IMR-90 (cell line): ENCODE measurements at regions not wholly inside any gene's neighbourhood (a gene's known extent, or its start where the extent isn't known, plus 50 kb on each side); places are given as distances from the start of the nearest gene placed in this dataset.

Source experiments
- ATAC-seq: fragments of 200-7000 bp; cut with Tn5 transposase; 2 replicates; pipeline ENCODE4 v1.9.1; 2020; ENCODE audit warnings: low read depth, mild to moderate bottlenecking, moderate library complexity
- BruUV-seq: library from RNA; stranded (reverse); fragments of 400-500 nt; replicated peaks from 2 replicates; lab custom pipeline; 2021; lab: Mats Ljungman, UMichigan
- CTCF ChIA-PET: fragments of 300-600 bp; formaldehyde crosslinking; extraction: SDS; loops from one replicate; lab custom pipeline; 2021; ENCODE audit warnings: antibody characterized with exemption; lab: Yijun Ruan, JAX
- POLR2A ChIA-PET: fragments of 300-600 bp; sonication (Branson Sonifier 250); formaldehyde crosslinking; loops from one replicate; lab custom pipeline; 2022; ENCODE audit warnings: antibody characterized with exemption; ENCODE audit not compliant: unreplicated experiment; lab: Charles Lee
- DNase-seq: peaks from one replicate; pipeline ENCODE4 v3.0.0; 2013
- H2AFZ ChIP-seq: replicated peaks from 2 replicates; pipeline ENCODE3; 2013; ENCODE audit warnings: low read length, mild to moderate bottlenecking; ENCODE audit not compliant: poor library complexity
- H2AK5ac ChIP-seq: 2 replicates; pipeline ENCODE4 v1.6.1; 2013; ENCODE audit warnings: low read depth, low read length, inconsistent platforms
- H2AK9ac ChIP-seq: replicated peaks from 2 replicates; pipeline ENCODE3; 2013; ENCODE audit warnings: mild to moderate bottlenecking, low read depth, low read length, moderate library complexity; ENCODE audit not compliant: poor library complexity
- H2BK120ac ChIP-seq: 2 replicates; pipeline ENCODE4 v1.6.1; 2013; ENCODE audit warnings: low read depth, low read length, inconsistent platforms
- H2BK15ac ChIP-seq: 3 replicates; pipeline ENCODE4 v1.6.1; 2013; ENCODE audit warnings: low read depth, low read length, inconsistent platforms
- H2BK20ac ChIP-seq: 2 replicates; pipeline ENCODE4 v1.6.1; 2013; ENCODE audit warnings: low read depth, mild to moderate bottlenecking, inconsistent platforms, low read length, moderate library complexity
- H2BK5ac ChIP-seq: 2 replicates; pipeline ENCODE4 v1.6.1; 2013; ENCODE audit warnings: mild to moderate bottlenecking, low read depth, low read length, inconsistent platforms; ENCODE audit not compliant: poor library complexity, severe bottlenecking
- H3K14ac ChIP-seq: replicated peaks from 2 replicates; pipeline ENCODE4 v1.6.1; 2013; ENCODE audit warnings: low read depth, low read length, inconsistent platforms
- H3K18ac ChIP-seq: 2 replicates; pipeline ENCODE4 v1.6.1; 2013; ENCODE audit warnings: low read depth, low read length, control low read depth
- H3K23ac ChIP-seq: 2 replicates; pipeline ENCODE4 v1.6.1; 2013; ENCODE audit warnings: low read depth, low read length, inconsistent platforms
- H3K27ac ChIP-seq: 2 replicates; pipeline ENCODE4 v1.5.1; 2013; ENCODE audit warnings: mild to moderate bottlenecking, control low read depth, low read length; ENCODE audit not compliant: insufficient read depth
- H3K27me3 ChIP-seq: 2 replicates; pipeline ENCODE4 v1.6.1; 2013; ENCODE audit warnings: low read length; ENCODE audit not compliant: control insufficient read depth, insufficient read depth
- H3K36me3 ChIP-seq: 2 replicates; pipeline ENCODE4 v1.6.1; 2013; ENCODE audit warnings: low read length, mixed read lengths; ENCODE audit not compliant: control insufficient read depth, insufficient read depth
- H3K4ac ChIP-seq: 2 replicates; pipeline ENCODE4 v1.6.1; 2013; ENCODE audit warnings: low read depth, low read length, inconsistent platforms
- H3K4me1 ChIP-seq: 2 replicates; pipeline ENCODE4 v1.6.1; 2013; ENCODE audit warnings: low read length, mixed read lengths; ENCODE audit not compliant: control insufficient read depth, insufficient read depth
- H3K4me2 ChIP-seq: 2 replicates; pipeline ENCODE4 v1.6.1; 2013; ENCODE audit warnings: low read depth, mild to moderate bottlenecking, control low read depth, low read length, moderate library complexity
- H3K4me3 ChIP-seq: 2 replicates; pipeline ENCODE4 v1.5.1; 2013; ENCODE audit warnings: low read depth, mild to moderate bottlenecking, control low read depth, low read length, moderate library complexity; ENCODE audit not compliant: insufficient read depth
- H3K56ac ChIP-seq: 2 replicates; pipeline ENCODE4 v1.6.1; 2013; ENCODE audit warnings: low read length, inconsistent platforms; ENCODE audit not compliant: insufficient read depth; ENCODE audit errors: extremely low read depth
- H3K79me1 ChIP-seq, 2 experiments: 2 replicates each; pipeline ENCODE4 v1.6.1; 2013; ENCODE audit warnings: low read length in 2 of 2, inconsistent platforms in 1 of 2, low read depth in 1 of 2
- H3K9ac ChIP-seq: 2 replicates; pipeline ENCODE4 v1.6.1; 2013; ENCODE audit warnings: low read depth, low read length, control low read depth
- H3K9me1 ChIP-seq: 2 replicates; pipeline ENCODE4 v1.6.1; 2013; ENCODE audit warnings: low read length, inconsistent platforms; ENCODE audit not compliant: insufficient read depth
- H3K9me3 ChIP-seq: 2 replicates; pipeline ENCODE4 v1.6.1; 2013; ENCODE audit warnings: low read length; ENCODE audit not compliant: control insufficient read depth, insufficient read depth
- H4K20me1 ChIP-seq: 2 replicates; pipeline ENCODE4 v1.6.1; 2013; ENCODE audit warnings: low read length, inconsistent platforms; ENCODE audit not compliant: insufficient read depth
- H4K5ac ChIP-seq: 2 replicates; pipeline ENCODE4 v1.6.1; 2013; ENCODE audit warnings: mild to moderate bottlenecking, low read depth, low read length, control low read depth
- H4K8ac ChIP-seq, 2 experiments: 2 replicates each; pipeline ENCODE4 v1.6.1; 2013; ENCODE audit warnings: low read depth in 2 of 2, low read length in 2 of 2, control low read depth in 1 of 2, inconsistent platforms in 1 of 2
- H4K91ac ChIP-seq: 2 replicates; pipeline ENCODE4 v1.6.1; 2013; ENCODE audit warnings: low read depth, low read length, inconsistent platforms; ENCODE audit not compliant: insufficient read depth
- BHLHE40 ChIP-seq: fragments of 150-350 bp; IDR thresholded peaks from 2 replicates; pipeline ENCODE4 v1.6.1; 2016; ENCODE audit warnings: mild to moderate bottlenecking, low read depth, low read length
- CEBPB ChIP-seq: IDR thresholded peaks from 2 replicates; pipeline ENCODE4 v1.6.1; 2012; ENCODE audit warnings: low read depth, low read length, improper control_type of control experiment
- CHD1 ChIP-seq: IDR thresholded peaks from 2 replicates; pipeline ENCODE4 v1.6.1; 2012; ENCODE audit warnings: low read depth, low read length, improper control_type of control experiment
- CTCF ChIP-seq: conservative IDR thresholded peaks from 2 replicates; pipeline ENCODE4 v1.5.1; 2012; ENCODE audit warnings: mild to moderate bottlenecking, low read depth, low read length, improper control_type of control experiment
- ELK1 ChIP-seq: fragments of 150-350 bp; IDR thresholded peaks from 2 replicates; pipeline ENCODE4 v1.6.1; 2016; ENCODE audit warnings: low read depth, mild to moderate bottlenecking, low read length, moderate library complexity, borderline replicate concordance
- FOS ChIP-seq: fragments of 150-350 bp; IDR thresholded peaks from 2 replicates; pipeline ENCODE4 v1.6.1; 2016; ENCODE audit warnings: low read depth, low read length
- MAFK ChIP-seq: IDR thresholded peaks from 2 replicates; pipeline ENCODE4 v1.6.1; 2012; ENCODE audit warnings: low read depth, low read length, improper control_type of control experiment
- MAZ ChIP-seq: IDR thresholded peaks from 2 replicates; pipeline ENCODE4 v1.6.1; 2012; ENCODE audit warnings: low read depth, mild to moderate bottlenecking, low read length, improper control_type of control experiment, moderate library complexity, borderline replicate concordance
- MXI1 ChIP-seq: IDR thresholded peaks from 2 replicates; pipeline ENCODE4 v1.6.1; 2012; ENCODE audit warnings: low read depth, mild to moderate bottlenecking, low read length, moderate library complexity, borderline replicate concordance
- NFE2L2 ChIP-seq: fragments of 150-350 bp; IDR thresholded peaks from 2 replicates; pipeline ENCODE4 v1.6.1; 2016; ENCODE audit warnings: low read depth, mild to moderate bottlenecking, low read length
- POLR2A ChIP-seq: IDR thresholded peaks from 2 replicates; pipeline ENCODE4 v1.6.1; 2012; ENCODE audit warnings: mild to moderate bottlenecking, low read depth, low read length
- RAD21 ChIP-seq: IDR thresholded peaks from 2 replicates; pipeline ENCODE4 v1.6.1; 2012; ENCODE audit warnings: low read length, improper control_type of control experiment
- RCOR1 ChIP-seq: IDR thresholded peaks from 2 replicates; pipeline ENCODE4 v1.6.1; 2012; ENCODE audit warnings: mild to moderate bottlenecking, low read length, improper control_type of control experiment; ENCODE audit not compliant: insufficient replicate concordance
- RFX5 ChIP-seq: IDR thresholded peaks from 2 replicates; pipeline ENCODE4 v1.8.0; 2012; ENCODE audit warnings: low read depth, mild to moderate bottlenecking, low read length, moderate library complexity
- SMC3 ChIP-seq: fragments of 150-350 bp; IDR thresholded peaks from 2 replicates; pipeline ENCODE4 v1.6.1; 2016; ENCODE audit warnings: low read depth, mild to moderate bottlenecking, antibody characterized with exemption, low read length, moderate library complexity
- WGBS, 2 experiments: methylation state at CpG; one replicate each; pipeline versions ENCODE4 v1.1.5 to v1.1.7; 2013; ENCODE audit warnings: missing lambda C conversion rate in 2 of 2; ENCODE audit not compliant: insufficient read length in 1 of 2; ENCODE audit errors: extremely low coverage in 2 of 2; 5-methylcytosine and 5-hydroxymethylcytosine counted together
- dilution Hi-C: fragments of 300-500 bp; cut with HindIII; formaldehyde crosslinking; loops from one replicate; pipeline ENCODE4 v1.14.3; 2018; ENCODE audit warnings: low sequenced_read_pairs; ENCODE audit not compliant: unreplicated experiment
- in situ Hi-C: fragments of 300-500 bp; cut with MboI; formaldehyde crosslinking; loops from 3 replicates; pipeline ENCODE4 v1.14.3; 2019; ENCODE audit warnings: low sequenced_read_pairs, inconsistent platforms, mixed read lengths
- intact Hi-C: fragments of 100-400 bp; cut with micrococcal nuclease; formaldehyde crosslinking; loops from 2 replicates; pipeline ENCODE4 v1.10.0; 2022
- TF ChIP-seq, protein P1 (sequence below): fragments of 150-350 bp; IDR thresholded peaks from 2 replicates; pipeline ENCODE4 v1.6.1; 2017; ENCODE audit warnings: mild to moderate bottlenecking, antibody characterized with exemption, low read length, low read depth

DNA sequence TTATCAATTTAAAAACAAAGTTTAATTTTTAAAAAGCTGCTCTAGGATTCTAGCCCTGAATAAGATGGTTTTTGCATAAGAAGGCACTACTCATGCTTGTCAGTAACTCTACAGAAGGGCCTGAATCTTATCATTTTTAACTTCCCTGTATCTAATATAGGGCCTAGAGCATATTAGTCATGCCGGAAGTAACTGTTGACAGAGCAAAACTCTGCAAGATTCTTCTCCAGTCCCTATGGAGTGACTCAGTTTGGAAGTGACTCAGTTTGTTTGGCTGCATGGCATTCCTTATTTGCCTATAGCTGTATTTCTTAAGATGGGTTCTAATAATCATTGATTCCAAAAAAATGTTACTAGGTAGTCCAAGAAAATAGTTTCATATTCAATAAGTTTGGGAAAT lies 431.8 kb upstream of the HTR2C start:
- in situ Hi-C loops = no loop called here
- Histone ChIP-seq H2AFZ (no peak overlapping the region), H3K14ac (no peak overlapping the region), H3K9me3 (no peaks in the 10 kb centered on the region), H2AK5ac (no peak overlapping the region), H2BK15ac (no peak overlapping the region), H3K18ac (no peak overlapping the region), H4K5ac (no peak overlapping the region), H3K36me3 (no peaks in the 10 kb centered on the region), H4K8ac (no peak overlapping the region), H3K4ac (no peak overlapping the region), H2BK120ac (no peak overlapping the region), H3K9ac (no peak overlapping the region), H3K23ac (no peak overlapping the region), H3K4me3 (no peak overlapping the region), H3K27me3 (no peaks in the 10 kb centered on the region), H2BK5ac (no peak overlapping the region), H3K79me1 (no peaks in the 10 kb centered on the region), H4K20me1 (no peaks in the 10 kb centered on the region), H2AK9ac (no peak overlapping the region), H3K4me1 (no peaks in the 10 kb centered on the region), H3K4me2 (no peak overlapping the region), H4K91ac (no peak overlapping the region), H3K27ac (no peak overlapping the region), H2BK20ac (no peak overlapping the region), H3K9me1 (no peaks in the 10 kb centered on the region), H3K56ac (no peak overlapping the region)
- no peak for DNase-seq
- intact Hi-C loops = no loop called here
- no CpG with 5 or more reads among the region's 1 CpG for WGBS, 2 experiments
- no TSS peak for BruUV-seq
- CTCF ChIA-PET = no interaction called here
- dilution Hi-C loops = no loop called here
- ATAC-seq = no peak
- POLR2A ChIA-PET = no interaction called here
- no peak for TF ChIP-seq POLR2A
- no peak for TF ChIP-seq CHD1
- no peak for TF ChIP-seq FOS
- TF ChIP-seq CTCF = no peak
- no peak for TF ChIP-seq NFE2L2
- TF ChIP-seq, protein P1, sequence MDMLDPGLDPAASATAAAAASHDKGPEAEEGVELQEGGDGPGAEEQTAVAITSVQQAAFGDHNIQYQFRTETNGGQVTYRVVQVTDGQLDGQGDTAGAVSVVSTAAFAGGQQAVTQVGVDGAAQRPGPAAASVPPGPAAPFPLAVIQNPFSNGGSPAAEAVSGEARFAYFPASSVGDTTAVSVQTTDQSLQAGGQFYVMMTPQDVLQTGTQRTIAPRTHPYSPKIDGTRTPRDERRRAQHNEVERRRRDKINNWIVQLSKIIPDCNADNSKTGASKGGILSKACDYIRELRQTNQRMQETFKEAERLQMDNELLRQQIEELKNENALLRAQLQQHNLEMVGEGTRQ = no peak
- no peak for TF ChIP-seq MXI1
- TF ChIP-seq ELK1 = no peak
- no peak for TF ChIP-seq SMC3
- no peak for TF ChIP-seq RAD21
- no peak for TF ChIP-seq RCOR1
- TF ChIP-seq RFX5 = no peak
- no peak for TF ChIP-seq BHLHE40
- no peak for TF ChIP-seq CEBPB
- no peak for TF ChIP-seq MAFK
- TF ChIP-seq MAZ = no peak
